Liver (tissue), 8 donors: ENCODE measurements at regions not wholly inside any gene's neighbourhood (a gene's known extent, or its start where the extent isn't known, plus 50 kb on each side); places are given as distances from the start of the nearest gene placed in this dataset.

ENCODE experiments used
- DNase-seq: peaks from one replicate; pipeline ENCODE4 v3.0.0-alpha.2; 2017; ENCODE audit warnings: low spot score
- H3K27ac ChIP-seq, 2 donors: one replicate each; pipeline ENCODE4 v1.7.0; 2013; ENCODE audit warnings: inconsistent platforms in 2 of 2, low read length in 2 of 2, control low read depth in 1 of 2, low read depth in 1 of 2, mild to moderate bottlenecking in 1 of 2
- H3K27me3 ChIP-seq, 4 donors: one replicate each; pipeline versions ENCODE4 v1.6.1 to v1.7.0; 2013; ENCODE audit warnings: low read length in 3 of 4, inconsistent platforms in 1 of 4, mild to moderate bottlenecking in 1 of 4, moderate library complexity in 1 of 4; ENCODE audit not compliant: control insufficient read depth in 4 of 4, insufficient read depth in 4 of 4
- H3K36me3 ChIP-seq, 4 donors: one replicate each; pipeline versions ENCODE4 v1.6.1 to v1.7.0; 2013; ENCODE audit warnings: low read length in 3 of 4, mild to moderate bottlenecking in 3 of 4, low read depth in 1 of 4, moderate library complexity in 1 of 4; ENCODE audit not compliant: control insufficient read depth in 4 of 4, insufficient read depth in 3 of 4
- H3K4me1 ChIP-seq, 4 donors: one replicate each; pipeline versions ENCODE4 v1.6.1 to v1.7.0; 2013; ENCODE audit warnings: low read length in 3 of 4, mild to moderate bottlenecking in 3 of 4, moderate library complexity in 1 of 4; ENCODE audit not compliant: control insufficient read depth in 4 of 4, insufficient read depth in 4 of 4
- H3K4me3 ChIP-seq, 3 donors: one replicate each; pipeline versions ENCODE4 v1.6.1 to v1.7.0; 2013; ENCODE audit warnings: low read length in 3 of 3, control low read depth in 1 of 3, low read depth in 1 of 3, mild to moderate bottlenecking in 1 of 3
- H3K9ac ChIP-seq, 2 donors: one replicate each; pipeline ENCODE4 v1.7.0; 2013; ENCODE audit warnings: low read length in 2 of 2, mild to moderate bottlenecking in 2 of 2, moderate library complexity in 2 of 2, control low read depth in 1 of 2, low read depth in 1 of 2
- H3K9me3 ChIP-seq, 4 donors: one replicate each; pipeline versions ENCODE4 v1.6.1 to v1.7.0; 2013; ENCODE audit warnings: low read length in 3 of 4; ENCODE audit not compliant: control insufficient read depth in 4 of 4
- ATF3 ChIP-seq: IDR thresholded peaks from 2 replicates; pipeline ENCODE4 v1.6.1; 2016; ENCODE audit warnings: antibody characterized with exemption
- EGR1 ChIP-seq, 2 donors: IDR thresholded peaks; 2 replicates each; pipeline ENCODE4 v1.6.1; 2016 to 2018; ENCODE audit warnings: antibody characterized with exemption in 2 of 2, low read depth in 2 of 2
- FOXA1 ChIP-seq: IDR thresholded peaks from 2 replicates; pipeline ENCODE4 v1.6.1; 2016; ENCODE audit warnings: antibody characterized with exemption
- GABPA ChIP-seq, 2 donors: IDR thresholded peaks in 1 of 2; conservative IDR thresholded peaks in 1 of 2; 2 replicates each; pipeline ENCODE4 v1.6.1; 2016; ENCODE audit warnings: antibody characterized with exemption in 2 of 2, mild to moderate bottlenecking in 1 of 2, moderate library complexity in 1 of 2
- HNF4A ChIP-seq, 2 donors: conservative IDR thresholded peaks; 2 replicates each; pipeline ENCODE4 v1.6.1; 2016; ENCODE audit warnings: antibody characterized with exemption in 2 of 2, mild to moderate bottlenecking in 2 of 2
- HNF4G ChIP-seq: IDR thresholded peaks from 2 replicates; pipeline ENCODE4 v1.6.1; 2016; ENCODE audit warnings: antibody characterized with exemption
- JUND ChIP-seq, 2 donors: IDR thresholded peaks; 2 replicates each; pipeline ENCODE4 v1.6.1; 2016; ENCODE audit warnings: antibody characterized with exemption in 2 of 2
- NR2F2 ChIP-seq: IDR thresholded peaks from 2 replicates; pipeline ENCODE4 v1.6.1; 2016; ENCODE audit warnings: antibody characterized with exemption
- RAD21 ChIP-seq, 2 donors: IDR thresholded peaks; 2 replicates each; pipeline ENCODE4 v1.6.1; 2016; ENCODE audit warnings: antibody characterized with exemption in 2 of 2, mild to moderate bottlenecking in 2 of 2
- RXRA ChIP-seq, 2 donors: IDR thresholded peaks; 2 replicates each; pipeline ENCODE4 v1.6.1; 2017 to 2018; ENCODE audit warnings: antibody characterized with exemption in 2 of 2, mild to moderate bottlenecking in 1 of 2
- SP1 ChIP-seq: IDR thresholded peaks from 2 replicates; pipeline ENCODE4 v1.6.1; 2018; ENCODE audit warnings: antibody characterized with exemption, mild to moderate bottlenecking
- TAF1 ChIP-seq: conservative IDR thresholded peaks from 2 replicates; pipeline ENCODE4 v1.6.1; 2016; ENCODE audit warnings: antibody characterized with exemption, mild to moderate bottlenecking
- YY1 ChIP-seq: IDR thresholded peaks from 2 replicates; pipeline ENCODE4 v1.6.1; 2016; ENCODE audit warnings: antibody characterized with exemption, mild to moderate bottlenecking
- WGBS: extraction: QIAGEN DNeasy Blood & Tissue Kit; methylation state at CpG from one replicate; pipeline ENCODE4 v1.1.7; 2013; 5-methylcytosine and 5-hydroxymethylcytosine counted together
- TF ChIP-seq, protein P1 (sequence below): IDR thresholded peaks from 2 replicates; pipeline ENCODE4 v1.6.1; 2016; ENCODE audit warnings: antibody characterized with exemption
- TF ChIP-seq, protein P2 (sequence below): IDR thresholded peaks from 2 replicates; pipeline ENCODE4 v1.6.1; 2016; ENCODE audit warnings: antibody characterized with exemption
- TF ChIP-seq, protein P3 (sequence below): fragments of 150-350 bp; IDR thresholded peaks from 2 replicates; pipeline ENCODE4 v1.5.1; 2017; ENCODE audit warnings: improper control_type of control experiment, low read depth, low read length; ENCODE audit not compliant: missing input control
- donor health status: healthy.
- donor health status: healthy.
- donor health status: healthy.
- donor health status: healthy.
- donor health status: healthy.

- TF ChIP-seq, protein P1, sequence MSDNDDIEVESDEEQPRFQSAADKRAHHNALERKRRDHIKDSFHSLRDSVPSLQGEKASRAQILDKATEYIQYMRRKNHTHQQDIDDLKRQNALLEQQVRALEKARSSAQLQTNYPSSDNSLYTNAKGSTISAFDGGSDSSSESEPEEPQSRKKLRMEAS: no peak
- no peak for TF ChIP-seq ATF3
Measured at GRCh38 chr1:83017276-83017675, 981.7 kb downstream of the TTLL7 start (continued).

- H3K9ac ChIP-seq: no peak overlapping the region
- 82% methylated on average over 1 of the region's 1 CpG for WGBS
- no peaks in the 10 kb centered on the region for H3K4me1 ChIP-seq
- peaks cover 0 to 3% (median 0%) of the 10 kb centered on the region in 4 donors for H3K9me3 ChIP-seq
- no peaks in the 10 kb centered on the region for H3K27me3 ChIP-seq
- no peaks in the 10 kb centered on the region for H3K36me3 ChIP-seq
- no peak overlapping the region for H3K4me3 ChIP-seq
- no peak overlapping the region for H3K27ac ChIP-seq
- TF ChIP-seq JUND (IDR thresholded peaks at IDR 0.05): no peak
- no peak for TF ChIP-seq RAD21 (IDR thresholded peaks at IDR 0.05)
- no peak for TF ChIP-seq RXRA (IDR thresholded peaks at IDR 0.05)
- TF ChIP-seq GABPA (IDR thresholded peaks at IDR 0.05 in 1 of 2, conservative IDR thresholded peaks at IDR 0.05 in 1 of 2): no peak
- TF ChIP-seq TAF1: no peak
- TF ChIP-seq FOXA1: no peak
- TF ChIP-seq, protein P2, sequence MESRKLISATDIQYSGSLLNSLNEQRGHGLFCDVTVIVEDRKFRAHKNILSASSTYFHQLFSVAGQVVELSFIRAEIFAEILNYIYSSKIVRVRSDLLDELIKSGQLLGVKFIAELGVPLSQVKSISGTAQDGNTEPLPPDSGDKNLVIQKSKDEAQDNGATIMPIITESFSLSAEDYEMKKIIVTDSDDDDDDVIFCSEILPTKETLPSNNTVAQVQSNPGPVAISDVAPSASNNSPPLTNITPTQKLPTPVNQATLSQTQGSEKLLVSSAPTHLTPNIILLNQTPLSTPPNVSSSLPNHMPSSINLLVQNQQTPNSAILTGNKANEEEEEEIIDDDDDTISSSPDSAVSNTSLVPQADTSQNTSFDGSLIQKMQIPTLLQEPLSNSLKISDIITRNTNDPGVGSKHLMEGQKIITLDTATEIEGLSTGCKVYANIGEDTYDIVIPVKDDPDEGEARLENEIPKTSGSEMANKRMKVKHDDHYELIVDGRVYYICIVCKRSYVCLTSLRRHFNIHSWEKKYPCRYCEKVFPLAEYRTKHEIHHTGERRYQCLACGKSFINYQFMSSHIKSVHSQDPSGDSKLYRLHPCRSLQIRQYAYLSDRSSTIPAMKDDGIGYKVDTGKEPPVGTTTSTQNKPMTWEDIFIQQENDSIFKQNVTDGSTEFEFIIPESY: no peak
- TF ChIP-seq YY1: no peak
- no peak for DNase-seq
Measured at GRCh38 chr1:83016354-83016849, 982.5 kb downstream of the TTLL7 start.

DNA sequence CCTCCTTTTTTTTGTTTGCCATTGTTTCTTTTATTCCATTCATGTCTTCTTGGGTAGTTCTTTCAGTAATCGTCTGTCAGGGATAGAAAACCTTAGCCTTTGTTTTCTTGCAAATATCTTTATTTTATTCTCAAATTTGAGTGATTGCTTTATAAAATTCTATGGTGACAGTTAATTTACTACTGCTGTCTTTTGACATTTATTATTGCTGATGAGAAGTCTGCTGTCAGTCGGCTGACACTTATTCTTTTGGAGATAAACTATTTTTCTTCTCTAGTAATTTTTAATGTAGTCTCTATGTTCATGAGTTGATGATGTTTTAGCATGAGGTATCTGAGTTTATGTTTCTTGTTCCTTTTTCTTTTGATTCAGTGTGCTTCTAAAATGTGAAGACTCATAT, 983.8 kb downstream of the TTLL7 start:
- Histone ChIP-seq H3K36me3 (no peaks in the 10 kb centered on the region), H3K4me3 (no peak overlapping the region), H3K4me1 (no peaks in the 10 kb centered on the region), H3K9ac (no peak overlapping the region), H3K27me3 (no peaks in the 10 kb centered on the region), H3K27ac (no peak overlapping the region), H3K9me3 (no peaks in the 10 kb centered on the region)
- no peak for TF ChIP-seq HNF4G
- no peak for DNase-seq
- WGBS: 84% methylated on average over 2 of the region's 2 CpGs

DNA sequence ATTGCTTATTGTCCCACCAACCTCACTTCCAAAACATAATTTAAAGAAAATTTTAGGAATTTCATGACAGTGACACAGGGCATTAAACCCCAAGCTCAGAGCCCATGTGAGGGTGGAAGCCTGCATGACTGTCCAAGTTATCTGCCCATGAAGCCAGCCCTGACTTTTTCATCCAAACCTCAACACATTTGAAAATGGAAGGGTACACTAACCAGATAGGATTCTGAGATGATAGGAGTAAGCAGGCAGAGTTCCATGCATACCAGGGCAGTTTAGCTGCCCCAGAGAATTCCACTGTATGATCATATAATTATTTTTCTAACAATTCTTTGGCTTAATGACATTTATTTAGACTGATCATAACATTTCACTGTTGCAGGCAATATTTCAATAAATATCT, 986.0 kb downstream of the TTLL7 start:
- TF ChIP-seq, protein P1: no peak
- TF ChIP-seq EGR1 (IDR thresholded peaks at IDR 0.05; ENCODE audit: low read depth in 2 of 2): no peak
- TF ChIP-seq HNF4G: no peak
- no peak for TF ChIP-seq GABPA (IDR thresholded peaks at IDR 0.05 in 1 of 2, conservative IDR thresholded peaks at IDR 0.05 in 1 of 2)
- TF ChIP-seq HNF4A (conservative IDR thresholded peaks at IDR 0.05): no peak
- no peak for TF ChIP-seq RAD21 (IDR thresholded peaks at IDR 0.05)
- TF ChIP-seq, protein P2: no peak
- TF ChIP-seq, protein P3, sequence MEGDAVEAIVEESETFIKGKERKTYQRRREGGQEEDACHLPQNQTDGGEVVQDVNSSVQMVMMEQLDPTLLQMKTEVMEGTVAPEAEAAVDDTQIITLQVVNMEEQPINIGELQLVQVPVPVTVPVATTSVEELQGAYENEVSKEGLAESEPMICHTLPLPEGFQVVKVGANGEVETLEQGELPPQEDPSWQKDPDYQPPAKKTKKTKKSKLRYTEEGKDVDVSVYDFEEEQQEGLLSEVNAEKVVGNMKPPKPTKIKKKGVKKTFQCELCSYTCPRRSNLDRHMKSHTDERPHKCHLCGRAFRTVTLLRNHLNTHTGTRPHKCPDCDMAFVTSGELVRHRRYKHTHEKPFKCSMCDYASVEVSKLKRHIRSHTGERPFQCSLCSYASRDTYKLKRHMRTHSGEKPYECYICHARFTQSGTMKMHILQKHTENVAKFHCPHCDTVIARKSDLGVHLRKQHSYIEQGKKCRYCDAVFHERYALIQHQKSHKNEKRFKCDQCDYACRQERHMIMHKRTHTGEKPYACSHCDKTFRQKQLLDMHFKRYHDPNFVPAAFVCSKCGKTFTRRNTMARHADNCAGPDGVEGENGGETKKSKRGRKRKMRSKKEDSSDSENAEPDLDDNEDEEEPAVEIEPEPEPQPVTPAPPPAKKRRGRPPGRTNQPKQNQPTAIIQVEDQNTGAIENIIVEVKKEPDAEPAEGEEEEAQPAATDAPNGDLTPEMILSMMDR: no peak
- no peak for TF ChIP-seq ATF3
- TF ChIP-seq NR2F2: no peak
- TF ChIP-seq JUND (IDR thresholded peaks at IDR 0.05): no peak
- TF ChIP-seq SP1: no peak
- no peak for DNase-seq
- Histone ChIP-seq H3K9ac (no peak overlapping the region), H3K27me3 (no peaks in the 10 kb centered on the region), H3K27ac (no peak overlapping the region), H3K9me3 (no peaks in the 10 kb centered on the region), H3K4me3 (no peak overlapping the region), H3K4me1 (no peaks in the 10 kb centered on the region), H3K36me3 (no peaks in the 10 kb centered on the region)
